ENCODE measurements at regions not wholly inside any gene's neighbourhood (a gene's known extent, or its start where the extent isn't known, plus 50 kb on each side); places are given as distances from the start of the nearest gene placed in this dataset.

DNA sequence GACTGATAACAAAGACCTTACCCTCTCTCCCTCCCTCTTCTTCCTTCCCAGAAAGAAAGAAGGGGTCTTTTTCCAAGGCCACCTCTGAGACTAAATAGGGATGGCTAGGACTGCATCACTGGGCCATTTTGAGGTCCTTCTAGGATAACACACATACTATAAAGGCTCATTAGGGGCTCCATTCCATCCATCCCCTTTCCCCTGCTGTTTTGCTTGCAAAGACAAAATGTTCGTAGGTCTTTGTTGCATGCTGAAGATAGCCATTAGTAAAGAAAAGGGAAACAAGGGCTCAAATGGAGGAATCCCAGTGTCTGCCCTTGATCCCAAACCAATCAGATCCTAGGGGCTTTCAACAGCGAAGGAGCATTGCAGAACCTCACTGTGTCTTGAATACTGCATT lies 344.3 kb downstream of the CYP26B1 start:
- Mint-ChIP-seq H3K27me3 (ENCODE audit: low read depth) (peaks cover 25% of the 10 kb centered on the region), H3K36me3 (ENCODE audit: low read depth) (no peaks in the 10 kb centered on the region), H3K4me3 (no peak overlapping the region), H3K4me1 (peaks cover 40% of the 10 kb centered on the region), H3K27ac (no peak overlapping the region), H3K9me3 (no peaks in the 10 kb centered on the region)
- TF ChIP-seq, protein P1, sequence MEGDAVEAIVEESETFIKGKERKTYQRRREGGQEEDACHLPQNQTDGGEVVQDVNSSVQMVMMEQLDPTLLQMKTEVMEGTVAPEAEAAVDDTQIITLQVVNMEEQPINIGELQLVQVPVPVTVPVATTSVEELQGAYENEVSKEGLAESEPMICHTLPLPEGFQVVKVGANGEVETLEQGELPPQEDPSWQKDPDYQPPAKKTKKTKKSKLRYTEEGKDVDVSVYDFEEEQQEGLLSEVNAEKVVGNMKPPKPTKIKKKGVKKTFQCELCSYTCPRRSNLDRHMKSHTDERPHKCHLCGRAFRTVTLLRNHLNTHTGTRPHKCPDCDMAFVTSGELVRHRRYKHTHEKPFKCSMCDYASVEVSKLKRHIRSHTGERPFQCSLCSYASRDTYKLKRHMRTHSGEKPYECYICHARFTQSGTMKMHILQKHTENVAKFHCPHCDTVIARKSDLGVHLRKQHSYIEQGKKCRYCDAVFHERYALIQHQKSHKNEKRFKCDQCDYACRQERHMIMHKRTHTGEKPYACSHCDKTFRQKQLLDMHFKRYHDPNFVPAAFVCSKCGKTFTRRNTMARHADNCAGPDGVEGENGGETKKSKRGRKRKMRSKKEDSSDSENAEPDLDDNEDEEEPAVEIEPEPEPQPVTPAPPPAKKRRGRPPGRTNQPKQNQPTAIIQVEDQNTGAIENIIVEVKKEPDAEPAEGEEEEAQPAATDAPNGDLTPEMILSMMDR (IDR thresholded peaks at IDR 0.05; ENCODE audit: unreplicated experiment in 3 of 3) = no peak

DNA sequence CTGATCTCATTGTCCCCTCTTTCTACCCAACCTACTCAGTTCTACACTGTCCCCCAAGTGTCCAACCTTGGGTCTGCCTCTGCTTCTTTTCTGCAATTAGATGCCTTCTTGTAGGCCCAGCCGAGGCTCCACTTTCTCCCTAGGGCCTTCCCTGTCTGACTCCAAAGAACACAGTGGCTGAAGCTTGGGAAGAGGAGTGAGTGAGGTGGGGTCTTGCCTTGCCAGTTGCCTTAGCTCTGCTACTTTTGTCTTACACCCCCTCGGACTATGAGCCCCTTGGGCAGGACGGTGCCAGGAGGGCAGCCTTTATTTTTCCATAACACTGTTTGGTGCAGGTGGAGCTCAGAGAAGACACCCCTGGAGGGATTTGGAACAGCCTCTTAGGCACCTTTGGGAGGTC lies 345.1 kb downstream of the CYP26B1 start:
- Mint-ChIP-seq H3K9me3 (no peaks in the 10 kb centered on the region), H3K27me3 (ENCODE audit: low read depth) (peaks cover 34% of the 10 kb centered on the region), H3K4me3 (no peak overlapping the region), H3K27ac (no peak overlapping the region), H3K4me1 (peaks cover 46% of the 10 kb centered on the region), H3K36me3 (ENCODE audit: low read depth) (no peaks in the 10 kb centered on the region)
- TF ChIP-seq, protein P1 (IDR thresholded peaks at IDR 0.05; ENCODE audit: unreplicated experiment in 3 of 3) = no peak

- Mint-ChIP-seq H3K4me3 (no peak overlapping the region), H3K9me3 (no peaks in the 10 kb centered on the region), H3K27me3 (ENCODE audit: low read depth) (peaks cover 40% of the 10 kb centered on the region), H3K36me3 (ENCODE audit: low read depth) (no peaks in the 10 kb centered on the region), H3K4me1 (peaks cover 51% of the 10 kb centered on the region), H3K27ac (no peak overlapping the region)
- TF ChIP-seq, protein P1 (IDR thresholded peaks at IDR 0.05; ENCODE audit: unreplicated experiment in 3 of 3) = peak; percentile 25 to 50 (median 30)
These were observed 345.7 kb downstream of the CYP26B1 start for GRCh38 chr2:71801969-71802368.

DNA sequence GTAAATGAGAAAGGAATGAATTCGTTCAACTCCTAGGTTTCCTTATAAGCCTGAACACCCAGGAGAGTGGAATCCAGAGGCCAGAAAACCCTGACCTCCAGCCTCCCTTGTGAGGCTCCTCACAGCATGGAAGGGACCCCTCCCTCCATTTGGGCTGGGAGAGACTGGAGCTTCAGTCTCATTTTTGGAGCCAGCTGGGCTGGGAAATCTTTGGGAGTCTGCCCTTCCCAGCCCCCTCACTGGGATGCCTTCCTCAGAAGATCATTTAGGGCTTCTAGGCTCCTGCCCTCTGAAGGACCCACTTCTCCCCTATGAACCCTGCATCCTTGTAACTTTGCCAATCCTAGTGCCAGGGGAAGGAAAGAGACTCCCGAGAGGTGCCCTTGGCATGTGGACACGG lies 346.1 kb downstream of the CYP26B1 start:
- peaks cover 53% of the 10 kb centered on the region for H3K4me1 Mint-ChIP-seq
- H3K27me3 Mint-ChIP-seq (ENCODE audit: low read depth) = peaks cover 44% of the 10 kb centered on the region
- no peak overlapping the region for H3K4me3 Mint-ChIP-seq
- no peaks in the 10 kb centered on the region for H3K9me3 Mint-ChIP-seq
- H3K36me3 Mint-ChIP-seq (ENCODE audit: low read depth) = no peaks in the 10 kb centered on the region
- TF ChIP-seq, protein P1 (IDR thresholded peaks at IDR 0.05; ENCODE audit: unreplicated experiment in 3 of 3) = no peak
- H3K27ac Mint-ChIP-seq = peak overlapping the region; percentile 45 to 72 (median 59)

- peaks cover 53% of the 10 kb centered on the region for H3K4me1 Mint-ChIP-seq
- no peaks in the 10 kb centered on the region for H3K9me3 Mint-ChIP-seq
- peaks cover 46% of the 10 kb centered on the region for H3K27me3 Mint-ChIP-seq (ENCODE audit: low read depth)
- no peak overlapping the region for H3K4me3 Mint-ChIP-seq
- peak overlapping the region; percentile 22 to 72 (median 59) for H3K27ac Mint-ChIP-seq
- TF ChIP-seq, protein P1 (IDR thresholded peaks at IDR 0.05; ENCODE audit: unreplicated experiment in 3 of 3) = no peak
- H3K36me3 Mint-ChIP-seq (ENCODE audit: low read depth) = no peaks in the 10 kb centered on the region
These were observed 346.8 kb downstream of the CYP26B1 start for GRCh38 chr2:71800851-71801250.

- Mint-ChIP-seq H3K27me3 (ENCODE audit: low read depth) (peaks cover 49% of the 10 kb centered on the region), H3K36me3 (ENCODE audit: low read depth) (no peaks in the 10 kb centered on the region), H3K4me3 (peak overlapping the region in 1 of 3 experiments; percentile 16), H3K27ac (peak overlapping the region; percentile 22 to 59 (median 54)), H3K9me3 (no peaks in the 10 kb centered on the region), H3K4me1 (peaks cover 53% of the 10 kb centered on the region)
- TF ChIP-seq, protein P1 (IDR thresholded peaks at IDR 0.05; ENCODE audit: unreplicated experiment in 3 of 3) = no peak
These were observed 346.9 kb downstream of the DYSF start for GRCh38 chr2:71800106-71800809.

Data from nephron (organoid).